HG02973 (cell line): ENCODE measurements at regions not wholly inside any gene's neighbourhood (a gene's known extent, or its start where the extent isn't known, plus 50 kb on each side); places are given as distances from the start of the nearest gene placed in this dataset.
"Not testable (repeated sequence)": the region's sequence is repeated elsewhere in the genome, so short reads cannot be mapped to it uniquely, and the experiment has no call there.

Source experiments
- ATAC-seq: cut with Tn5 transposase; IDR thresholded peaks from one replicate; pipeline ENCODE4 v1.9.1; 2021; ENCODE audit warnings: moderate library complexity; ENCODE audit not compliant: unreplicated experiment

GRCh38 chr5:106292654-106293053 is 1378.1 kb downstream of the EFNA5 start:
- no peak for ATAC-seq

GRCh38 chr5:106290841-106291240 is 1379.9 kb downstream of the EFNA5 start:
- ATAC-seq = no peak

GRCh38 chr5:106288979-106289378 is 1381.8 kb downstream of the EFNA5 start:
- ATAC-seq = no peak

- ATAC-seq = no peak
Observed at GRCh38 chr5:106277540-106278096, 1393.1 kb downstream of the EFNA5 start.

GRCh38 chr5:106269252-106269843 is 1401.4 kb downstream of the EFNA5 start:
- no peak for ATAC-seq

GRCh38 chr5:106267256-106267655 is 1403.5 kb downstream of the EFNA5 start:
- ATAC-seq = no peak

- ATAC-seq = no peak
Observed at GRCh38 chr5:106262395-106262794, 1408.3 kb downstream of the EFNA5 start.

- ATAC-seq = not testable (repeated sequence)
Observed at GRCh38 chr5:106259431-106260090, 1411.2 kb downstream of the EFNA5 start.

- ATAC-seq = no peak
Observed at GRCh38 chr5:106258591-106259125, 1412.1 kb downstream of the EFNA5 start.

- no peak for ATAC-seq
Observed at GRCh38 chr5:106254784-106255183, 1416.0 kb downstream of the EFNA5 start.

- not testable (repeated sequence) for ATAC-seq
Observed at GRCh38 chr5:106246044-106246745, 1424.5 kb downstream of the EFNA5 start.

GRCh38 chr5:106241409-106241808 is 1429.3 kb downstream of the EFNA5 start:
- ATAC-seq = no peak

GRCh38 chr5:106205916-106206571 is 1464.7 kb downstream of the EFNA5 start:
- no peak for ATAC-seq

- ATAC-seq = no peak
Observed at GRCh38 chr5:106202035-106202434, 1468.7 kb downstream of the EFNA5 start.

GRCh38 chr5:106200971-106201370 is 1469.8 kb downstream of the EFNA5 start:
- ATAC-seq = no peak

- ATAC-seq = no peak
Observed at GRCh38 chr5:106195679-106196474, 1474.9 kb downstream of the EFNA5 start.

GRCh38 chr5:106189121-106189809 is 1481.5 kb downstream of the EFNA5 start:
- no peak for ATAC-seq

- ATAC-seq = no peak
Observed at GRCh38 chr5:106185661-106186081, 1485.1 kb downstream of the EFNA5 start.

- ATAC-seq = no peak
Observed at GRCh38 chr5:106174903-106175302, 1495.8 kb downstream of the EFNA5 start.
